Sigmoid colon (tissue), 6 donors: ENCODE measurements at regions not wholly inside any gene's neighbourhood (a gene's known extent, or its start where the extent isn't known, plus 50 kb on each side); places are given as distances from the start of the nearest gene placed in this dataset.

ENCODE experiments used
- DNase-seq: peaks from one replicate; pipeline ENCODE4 v3.0.0-alpha.2; 2019
- H3K27ac ChIP-seq, 4 donors: fragments of 200-600 bp; sonication (generic); one replicate each; pipeline ENCODE4 v1.5.1; 2016 to 2019; ENCODE audit warnings: mild to moderate bottlenecking in 1 of 4
- H3K27me3 ChIP-seq, 3 donors: fragments of 200-600 bp; sonication (generic); one replicate each; pipeline ENCODE4 v1.5.1; 2019; ENCODE audit warnings: mild to moderate bottlenecking in 1 of 3
- H3K36me3 ChIP-seq, 4 donors: fragments of 200-600 bp; sonication (generic); one replicate each; pipeline ENCODE4 v1.5.1; 2016 to 2019
- H3K4me1 ChIP-seq, 4 donors: fragments of 200-600 bp; sonication (generic); one replicate each; pipeline ENCODE4 v1.5.1; 2017 to 2019
- H3K4me3 ChIP-seq, 4 donors: fragments of 200-600 bp; sonication (generic); one replicate each; pipeline ENCODE4 v1.5.1; 2017 to 2019; ENCODE audit warnings: mild to moderate bottlenecking in 2 of 4, moderate library complexity in 1 of 4
- H3K9me3 ChIP-seq, 4 donors: fragments of 200-600 bp in 3 of 4; sonication (generic) in 3 of 4; one replicate each; pipeline versions ENCODE4 v1.5.1 to v1.6.1; 2013 to 2019
- CTCF ChIP-seq, 4 experiments: fragments of 450-650 bp in 3 of 4; fragments of 200-600 bp in 1 of 4; IDR thresholded peaks; one replicate each; pipeline ENCODE4 v1.5.1; 2016 to 2019; ENCODE audit warnings: antibody characterized with exemption in 4 of 4, mild to moderate bottlenecking in 3 of 4, moderate library complexity in 2 of 4
- EP300 ChIP-seq, 4 donors: sonication (generic); formaldehyde crosslinking; IDR thresholded peaks; one replicate each; pipeline ENCODE4 v1.6.1; 2017; ENCODE audit warnings: antibody characterized with exemption in 4 of 4
- POLR2A ChIP-seq, 2 donors: fragments of 450-650 bp; IDR thresholded peaks; one replicate each; pipeline ENCODE4 v1.6.1; 2016; ENCODE audit warnings: antibody characterized with exemption in 2 of 2, mild to moderate bottlenecking in 2 of 2, moderate library complexity in 2 of 2
- POLR2AphosphoS5 ChIP-seq, 4 donors: sonication (generic); formaldehyde crosslinking; IDR thresholded peaks; one replicate each; pipeline ENCODE4 v1.6.1; 2017; ENCODE audit warnings: antibody characterized with exemption in 4 of 4
- WGBS, 2 donors: extraction: QIAGEN DNeasy Blood & Tissue Kit; methylation state at CpG; one replicate each; pipeline ENCODE4 v1.1.7; 2013; 5-methylcytosine and 5-hydroxymethylcytosine counted together
- intact Hi-C: fragments of 100-400 bp; cut with DNase I; formaldehyde crosslinking; loops from one replicate; pipeline ENCODE4 v1.15.1; 2023
- donor health status: healthy with polysubstance abuse.
- donor health status: healthy.

DNA sequence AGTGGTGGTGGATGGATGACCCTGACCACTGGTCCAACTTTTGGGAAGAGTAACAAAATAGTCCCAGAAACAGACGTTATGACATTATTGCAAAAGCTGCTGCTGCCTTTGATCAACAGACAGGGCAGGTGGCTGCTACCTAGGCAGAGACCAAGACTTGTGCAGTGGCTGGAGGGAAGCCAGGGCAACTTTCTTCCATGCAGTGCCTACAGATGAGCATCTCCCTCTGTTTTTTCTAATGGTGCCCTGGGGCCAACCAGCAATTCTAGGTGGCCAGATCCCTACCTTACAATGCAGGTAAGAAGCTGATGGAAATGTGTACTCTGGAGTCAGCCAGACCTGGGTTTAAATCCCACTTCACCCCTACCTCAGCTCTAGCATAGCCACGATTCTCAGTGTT is 283.1 kb upstream of the POU3F1 start:
- no peak for DNase-seq
- 17 to 57% methylated on average over 2 of the region's 2 CpGs for WGBS, 2 donors

GRCh38 chr1:38328278-38329035 is 281.9 kb upstream of the POU3F1 start:
- H3K4me3 ChIP-seq, result no peak overlapping the region
- H3K4me1 ChIP-seq, result no peaks in the 10 kb centered on the region
- H3K36me3 ChIP-seq, result no peaks in the 10 kb centered on the region
- H3K9me3 ChIP-seq, result no peaks in the 10 kb centered on the region
- TF ChIP-seq EP300 (IDR thresholded peaks at IDR 0.05), result no peak
- no peak for TF ChIP-seq CTCF (IDR thresholded peaks at IDR 0.05)
- no peak for TF ChIP-seq POLR2AphosphoS5 (IDR thresholded peaks at IDR 0.05)
- no peak for TF ChIP-seq POLR2A (IDR thresholded peaks at IDR 0.05)
- DNase-seq, result no peak
- WGBS, 2 donors, result 66 to 80% methylated on average over 10 of the region's 10 CpGs
- intact Hi-C loops, result no loop called here
- peaks cover 0 to 4% (median 0%) of the 10 kb centered on the region in 3 donors for H3K27me3 ChIP-seq
- no peak overlapping the region for H3K27ac ChIP-seq

More for the DNA sequence above, 283.1 kb upstream of the POU3F1 start:
- Histone ChIP-seq H3K4me3 (no peak overlapping the region), H3K36me3 (no peaks in the 10 kb centered on the region), H3K27ac (no peak overlapping the region), H3K27me3 (peaks cover 0 to 14% (median 0%) of the 10 kb centered on the region in 3 donors), H3K9me3 (no peaks in the 10 kb centered on the region), H3K4me1 (no peaks in the 10 kb centered on the region)
- intact Hi-C loops, result no loop called here
- TF ChIP-seq CTCF (IDR thresholded peaks at IDR 0.05), result no peak
- no peak for TF ChIP-seq EP300 (IDR thresholded peaks at IDR 0.05)
- TF ChIP-seq POLR2AphosphoS5 (IDR thresholded peaks at IDR 0.05), result no peak
- no peak for TF ChIP-seq POLR2A (IDR thresholded peaks at IDR 0.05)

- DNase-seq, result no peak
- intact Hi-C loops, result no loop called here
- H3K9me3 ChIP-seq, result no peaks in the 10 kb centered on the region
- H3K27me3 ChIP-seq, result no peaks in the 10 kb centered on the region
- H3K4me3 ChIP-seq, result no peak overlapping the region
- WGBS, 2 donors, result 56 to 70% methylated on average over 2 of the region's 2 CpGs
- no peaks in the 10 kb centered on the region for H3K4me1 ChIP-seq
- H3K36me3 ChIP-seq, result no peaks in the 10 kb centered on the region
- no peak overlapping the region for H3K27ac ChIP-seq
- TF ChIP-seq POLR2A (IDR thresholded peaks at IDR 0.05) (no peak), CTCF (IDR thresholded peaks at IDR 0.05) (no peak), EP300 (IDR thresholded peaks at IDR 0.05) (no peak), POLR2AphosphoS5 (IDR thresholded peaks at IDR 0.05) (no peak)
These were observed 281.0 kb upstream of the POU3F1 start for GRCh38 chr1:38327559-38327973.

DNA sequence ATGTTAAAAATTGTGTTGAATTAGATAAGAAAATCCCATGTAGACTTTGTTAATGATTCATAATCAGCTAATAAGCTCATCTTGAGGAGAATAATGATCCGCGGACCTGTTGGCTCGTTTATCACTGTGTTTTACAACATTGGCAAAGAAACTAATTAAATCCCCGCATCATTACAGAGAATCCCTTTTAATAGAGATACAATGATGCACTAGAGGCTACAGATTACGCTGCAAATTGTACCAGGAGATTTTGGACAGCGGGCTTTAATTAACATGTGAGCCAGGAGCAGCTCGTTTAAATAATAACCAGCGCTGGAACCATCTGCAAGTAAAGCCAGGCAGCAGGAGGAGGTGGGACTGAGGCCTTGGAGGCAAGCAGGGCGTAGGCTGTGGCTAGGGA is 280.3 kb upstream of the POU3F1 start:
- WGBS, 2 donors, result 79 to 89% methylated on average over 9 of the region's 9 CpGs
- Histone ChIP-seq H3K27me3 (no peaks in the 10 kb centered on the region), H3K27ac (no peak overlapping the region), H3K4me1 (no peaks in the 10 kb centered on the region), H3K36me3 (no peaks in the 10 kb centered on the region), H3K9me3 (no peaks in the 10 kb centered on the region), H3K4me3 (no peak overlapping the region)
- DNase-seq, result no peak
- TF ChIP-seq POLR2A (IDR thresholded peaks at IDR 0.05) (no peak), POLR2AphosphoS5 (IDR thresholded peaks at IDR 0.05) (no peak), CTCF (IDR thresholded peaks at IDR 0.05) (no peak), EP300 (IDR thresholded peaks at IDR 0.05) (no peak)
- intact Hi-C loops, result no loop called here

GRCh38 chr1:38326135-38326534 is 279.5 kb upstream of the POU3F1 start:
- Histone ChIP-seq H3K36me3 (no peaks in the 10 kb centered on the region), H3K4me1 (no peaks in the 10 kb centered on the region), H3K27me3 (no peaks in the 10 kb centered on the region), H3K27ac (no peak overlapping the region), H3K4me3 (no peak overlapping the region), H3K9me3 (no peaks in the 10 kb centered on the region)
- DNase-seq, result no peak
- intact Hi-C loops, result no loop called here
- TF ChIP-seq POLR2A (IDR thresholded peaks at IDR 0.05) (no peak), CTCF (IDR thresholded peaks at IDR 0.05) (no peak), EP300 (IDR thresholded peaks at IDR 0.05) (no peak), POLR2AphosphoS5 (IDR thresholded peaks at IDR 0.05) (no peak)
- WGBS, 2 donors, result 20 to 43% methylated on average over 3 of the region's 3 CpGs
